NCI-H82 (cell line): ENCODE measurements at regions not wholly inside any gene's neighbourhood (a gene's known extent, or its start where the extent isn't known, plus 50 kb on each side); places are given as distances from the start of the nearest gene placed in this dataset.

Experiments used
- DNase-seq: peaks from one replicate; lab custom pipeline; 2025; lab: John Stamatoyannopoulos, UW

- DNase-seq = no peak
These were observed 233.3 kb downstream of the INSIG2 start for GRCh38 chr2:118321432-118322105.

- DNase-seq = no peak
These were observed 232.4 kb downstream of the INSIG2 start for GRCh38 chr2:118320658-118321057.

- no peak for DNase-seq
These were observed 231.9 kb downstream of the INSIG2 start for GRCh38 chr2:118320196-118320595.

- DNase-seq = no peak
These were observed 231.0 kb downstream of the INSIG2 start for GRCh38 chr2:118319271-118319684.

DNA sequence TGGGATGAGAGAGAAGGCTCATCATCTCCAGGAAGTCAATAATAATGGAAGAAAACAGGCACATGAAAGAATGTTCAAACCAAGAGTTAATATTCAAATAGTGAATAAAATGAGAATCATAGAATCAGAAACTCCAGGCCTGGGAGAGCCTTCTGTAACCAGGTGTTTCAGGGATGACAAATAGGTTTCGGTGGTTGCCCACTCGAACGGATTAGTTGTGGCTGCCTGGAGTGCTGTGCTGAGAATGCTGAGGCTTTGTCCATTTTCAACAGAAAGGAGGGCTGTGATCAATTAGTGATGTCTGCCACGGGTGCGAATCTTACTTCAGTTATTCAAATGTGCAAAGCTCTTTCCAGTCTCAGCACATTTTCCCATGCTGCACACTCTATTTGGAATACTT, 227.3 kb downstream of the INSIG2 start:
- no peak for DNase-seq

GRCh38 chr2:118312969-118313756, 224.9 kb downstream of the INSIG2 start:
- DNase-seq = peak; percentile 55

DNA sequence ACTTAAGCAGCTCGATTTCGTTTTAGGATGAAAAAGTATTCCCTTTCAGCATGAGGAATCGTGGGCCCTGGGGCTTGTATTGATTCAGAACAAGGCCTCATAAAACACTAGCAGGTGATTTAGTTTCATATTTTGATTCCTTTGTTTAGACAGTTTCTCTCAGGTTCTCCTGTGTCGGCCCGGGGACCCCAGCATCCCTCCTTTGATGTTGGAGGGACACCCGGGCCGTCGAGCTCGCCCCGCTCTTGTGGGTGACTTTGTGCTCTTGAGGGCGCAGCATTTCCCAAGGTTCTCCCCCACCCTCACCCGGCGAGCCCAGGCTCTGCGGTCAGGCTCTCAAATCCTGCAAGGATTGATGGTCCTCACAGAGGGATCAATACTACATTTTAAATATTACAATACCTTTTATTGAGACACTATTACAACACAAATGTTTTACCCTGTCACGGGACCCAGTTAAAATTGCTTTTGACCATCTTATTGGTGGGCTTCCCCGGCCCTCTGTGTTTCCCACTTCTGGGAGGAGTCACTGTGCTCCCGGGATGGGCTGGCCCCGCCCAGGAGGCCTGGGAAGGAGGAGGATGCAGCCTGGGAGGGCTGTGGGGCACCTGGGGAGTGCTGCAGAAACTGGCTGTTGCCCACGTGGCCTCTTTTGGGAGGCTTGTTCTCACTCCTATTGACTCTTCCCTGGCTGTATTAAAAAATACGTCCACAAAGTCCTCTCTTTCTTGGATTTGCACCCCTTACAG, 222.6 kb downstream of the INSIG2 start:
- no peak for DNase-seq

DNA sequence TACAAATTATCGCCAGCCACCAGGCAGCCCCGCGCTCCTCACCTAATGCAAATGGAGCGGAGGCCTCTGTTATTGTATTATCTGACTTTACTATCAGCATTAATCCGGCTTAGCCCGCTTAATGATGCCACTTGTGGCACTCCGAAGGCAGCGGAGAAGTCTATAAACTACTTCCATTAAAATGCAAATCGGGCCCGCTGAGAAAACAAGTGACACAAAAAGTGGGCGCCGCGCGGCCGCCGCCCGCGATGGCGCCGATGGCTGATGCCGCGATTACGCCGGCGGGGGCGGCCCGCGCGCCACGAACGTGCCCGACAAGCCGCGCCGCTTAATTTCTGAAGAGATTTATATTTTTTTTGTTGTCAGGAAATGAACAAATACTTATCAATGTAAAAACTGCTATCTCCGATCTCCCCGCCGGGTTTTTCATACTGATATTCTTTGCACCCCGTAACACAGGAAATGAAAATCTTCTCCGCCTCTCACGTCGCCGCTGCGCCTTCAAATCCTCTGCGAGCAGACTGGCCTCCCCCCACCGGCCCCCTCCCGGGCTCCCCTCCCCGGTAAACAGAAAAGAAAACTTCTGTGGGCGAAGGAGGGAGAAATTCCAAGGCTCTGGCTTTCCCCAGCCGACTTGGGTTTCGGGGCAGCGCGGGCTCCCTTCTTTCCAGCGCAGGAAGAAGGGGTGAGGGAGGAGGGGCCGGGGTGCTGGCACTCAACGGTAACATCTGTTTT, 221.8 kb downstream of the INSIG2 start:
- DNase-seq = peak; percentile 99

- peak; percentile 53 for DNase-seq
These were observed 221.1 kb downstream of the INSIG2 start for GRCh38 chr2:118309257-118309945.

DNA sequence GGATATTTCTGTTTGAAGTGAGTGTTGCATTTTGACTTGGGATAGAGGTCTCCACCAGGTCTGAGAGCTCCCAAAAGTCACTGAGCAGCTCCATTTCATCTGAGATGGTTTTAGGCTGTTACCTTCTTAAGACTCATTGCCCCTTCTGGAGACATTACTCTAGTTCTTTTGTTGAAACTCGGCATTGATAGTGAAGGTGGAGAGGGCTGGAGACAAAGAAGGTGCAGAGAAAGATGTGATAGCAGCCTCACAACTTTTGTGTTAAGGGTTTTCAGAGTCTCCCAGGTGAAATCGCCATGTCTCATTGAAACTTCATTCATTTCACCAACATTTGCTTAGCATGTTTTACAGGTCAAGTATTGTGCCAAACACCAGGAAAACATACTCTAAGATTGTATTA, 219.6 kb downstream of the INSIG2 start:
- no peak for DNase-seq

DNA sequence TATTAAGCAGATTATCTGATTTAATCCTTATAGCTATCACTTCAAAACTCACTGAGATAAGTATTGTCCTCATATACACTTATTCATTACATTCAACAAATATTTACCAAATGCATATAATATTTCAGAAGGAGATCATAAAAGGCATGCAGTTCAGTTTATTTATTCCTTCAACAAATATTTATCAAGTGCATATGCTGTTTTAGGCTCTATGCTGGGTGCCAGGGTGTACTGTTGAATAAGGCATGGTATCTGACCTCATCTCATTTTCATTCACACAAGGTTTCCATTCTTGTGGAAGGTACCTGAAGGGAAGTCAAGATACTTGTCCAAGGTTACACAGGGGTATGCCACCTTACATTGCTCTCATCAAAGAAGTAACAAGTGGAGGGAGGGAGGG, 213.0 kb downstream of the INSIG2 start:
- no peak for DNase-seq

GRCh38 chr2:118300832-118301231, 212.6 kb downstream of the INSIG2 start:
- no peak for DNase-seq

DNA sequence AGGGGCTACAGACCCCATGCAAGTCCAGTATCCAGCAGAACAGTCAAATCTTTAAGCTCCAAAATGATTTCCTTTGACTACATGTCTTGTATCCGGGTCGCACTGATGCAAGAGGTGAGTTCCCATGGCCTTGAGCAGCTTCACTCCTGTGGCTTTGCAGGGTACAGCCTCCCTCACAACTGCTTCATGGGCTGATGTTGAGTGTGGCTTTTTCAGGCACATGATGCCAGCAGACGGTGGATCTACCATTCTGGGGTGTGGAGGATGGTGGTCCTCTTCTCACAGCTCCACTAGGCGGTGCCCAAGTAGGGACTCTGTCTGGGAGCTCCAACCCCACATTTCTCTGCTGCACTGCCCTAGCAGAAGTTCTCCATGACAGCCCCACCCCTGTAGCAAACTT, 208.4 kb downstream of the INSIG2 start:
- DNase-seq = no peak

GRCh38 chr2:118295592-118296390, 207.5 kb downstream of the INSIG2 start:
- DNase-seq = no peak

- DNase-seq = no peak
These were observed 205.8 kb downstream of the INSIG2 start for GRCh38 chr2:118294063-118294462.

DNA sequence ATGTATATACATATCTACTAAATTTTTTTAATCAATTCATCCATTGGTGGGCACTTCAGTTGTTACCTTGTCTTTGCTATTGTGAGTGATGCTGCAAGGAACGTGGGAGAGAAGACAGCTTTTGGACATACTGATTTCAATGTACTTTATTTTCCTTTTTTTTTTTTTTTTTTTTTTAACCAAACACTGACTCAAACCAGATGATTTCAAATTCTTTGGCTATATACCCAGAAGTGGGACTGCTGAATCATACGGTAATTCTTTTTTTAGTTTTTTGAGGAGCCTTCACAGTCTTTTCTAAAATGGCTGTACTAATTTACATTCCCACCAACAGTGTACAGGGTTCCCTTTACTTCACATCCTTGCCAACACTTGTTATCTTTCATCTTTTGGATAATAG, 204.7 kb downstream of the INSIG2 start:
- DNase-seq = no peak

GRCh38 chr2:118291251-118291880, 203.1 kb downstream of the INSIG2 start:
- DNase-seq = no peak

DNA sequence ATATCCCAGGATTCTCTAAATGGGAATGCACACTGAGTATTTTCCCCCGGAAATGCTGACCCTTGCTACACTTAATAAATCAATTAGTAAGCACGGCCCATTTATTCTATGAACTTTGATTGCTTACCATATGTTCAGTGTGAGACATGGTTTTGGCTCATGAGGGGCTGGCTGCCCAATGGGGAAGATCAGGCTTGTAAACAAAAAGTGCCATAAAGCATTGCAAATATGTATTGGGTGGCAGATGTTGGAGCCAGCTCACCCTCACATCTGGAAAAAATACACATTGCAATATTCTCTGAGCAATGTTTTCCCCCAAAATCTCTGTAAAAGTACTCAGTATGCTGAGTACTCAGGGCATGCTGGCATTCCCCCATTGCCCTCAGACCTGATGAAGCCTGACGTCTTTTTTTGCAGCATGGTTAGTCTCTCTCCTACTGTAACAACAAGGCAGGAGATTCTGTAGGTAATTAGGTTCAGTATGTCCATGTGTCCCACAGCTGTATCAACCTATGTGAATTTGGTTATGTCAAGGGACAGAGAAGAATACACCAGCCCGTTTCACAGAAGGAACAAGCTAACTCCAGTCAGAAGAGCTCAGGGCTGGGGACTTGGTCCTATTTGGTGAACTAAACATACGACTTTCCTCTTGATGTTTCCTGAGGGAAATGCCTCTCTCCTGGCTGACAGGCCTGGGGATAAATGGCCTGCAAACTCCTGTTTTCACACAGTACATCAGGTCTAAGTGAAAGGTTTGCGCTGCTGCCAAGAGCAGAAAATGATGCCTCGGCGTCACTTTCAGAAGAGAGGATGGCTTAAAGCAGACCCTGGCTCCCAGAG, 202.4 kb downstream of the INSIG2 start:
- no peak for DNase-seq

GRCh38 chr2:118279005-118279404, 190.7 kb downstream of the INSIG2 start:
- no peak for DNase-seq
